ENCODE measurements at regions not wholly inside any gene's neighbourhood (a gene's known extent, or its start where the extent isn't known, plus 50 kb on each side); places are given as distances from the start of the nearest gene placed in this dataset.

- Histone ChIP-seq H3K27ac (ENCODE audit: extremely low read depth, low read depth, low read length) (no peak overlapping the region), H3K4me1 (replicated peaks in 1 of 2; ENCODE audit: control insufficient read depth in 2 of 2, insufficient read depth in 2 of 2, low read length in 2 of 2) (no peaks in the 10 kb centered on the region), H3K27me3 (ENCODE audit: control insufficient read depth in 2 of 2, insufficient read depth in 2 of 2, low read length in 2 of 2) (no peaks in the 10 kb centered on the region), H3K36me3 (ENCODE audit: control insufficient read depth, insufficient read depth, low read length) (no peaks in the 10 kb centered on the region), H3K9ac (ENCODE audit: insufficient read depth in 1 of 2, low read depth in 2 of 2, low read length in 2 of 2) (no peak overlapping the region), H3K9me3 (replicated peaks; ENCODE audit: control insufficient read depth, insufficient read depth, low read depth, low read length) (no peaks in the 10 kb centered on the region), H3K79me2 (ENCODE audit: control insufficient read depth, insufficient read depth, low read length) (no peaks in the 10 kb centered on the region), H2AFZ (ENCODE audit: low read depth, low read length) (no peak overlapping the region), H3K9me1 (ENCODE audit: control insufficient read depth, insufficient read depth, low read length) (no peaks in the 10 kb centered on the region), H3K4me3 (no peak overlapping the region), H4K20me1 (replicated peaks; ENCODE audit: control insufficient read depth, insufficient read depth, low read length) (no peaks in the 10 kb centered on the region), H3K4me2 (ENCODE audit: insufficient read depth, low read length) (no peak overlapping the region)
- TF ChIP-seq TAF7 (tag; IDR thresholded peaks at IDR 0.05) (no peak), SUPT5H (IDR thresholded peaks at IDR 0.05) (no peak), CBX8 (IDR thresholded peaks at IDR 0.05; ENCODE audit: borderline replicate concordance, extremely low read depth, low read depth, low read length, poor library complexity, severe bottlenecking) (no peak)
- TF ChIP-seq, protein P1, sequence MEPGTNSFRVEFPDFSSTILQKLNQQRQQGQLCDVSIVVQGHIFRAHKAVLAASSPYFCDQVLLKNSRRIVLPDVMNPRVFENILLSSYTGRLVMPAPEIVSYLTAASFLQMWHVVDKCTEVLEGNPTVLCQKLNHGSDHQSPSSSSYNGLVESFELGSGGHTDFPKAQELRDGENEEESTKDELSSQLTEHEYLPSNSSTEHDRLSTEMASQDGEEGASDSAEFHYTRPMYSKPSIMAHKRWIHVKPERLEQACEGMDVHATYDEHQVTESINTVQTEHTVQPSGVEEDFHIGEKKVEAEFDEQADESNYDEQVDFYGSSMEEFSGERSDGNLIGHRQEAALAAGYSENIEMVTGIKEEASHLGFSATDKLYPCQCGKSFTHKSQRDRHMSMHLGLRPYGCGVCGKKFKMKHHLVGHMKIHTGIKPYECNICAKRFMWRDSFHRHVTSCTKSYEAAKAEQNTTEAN (CRISPR knock-in tag; IDR thresholded peaks at IDR 0.05), result no peak
- CTCF ChIA-PET (ENCODE audit: low intra/inter-chr PET ratio), result no interaction called here
- intact Hi-C loops (cut with micrococcal nuclease), result no loop called here
- POLR2A ChIA-PET, result no interaction called here
- no peak for DNase-seq (ENCODE audit: extremely low read depth in 1 of 4, low spot score in 3 of 4)
- BruUV-seq (replicated peaks), result no TSS peak
- WGBS (ENCODE audit: insufficient coverage, low coverage, missing lambda C conversion rate), result 1% methylated on average over 6 of the region's 6 CpGs
- no peak for FAIRE-seq
- in situ Hi-C loops (cut with MboI), result no loop called here
- ATAC-seq, result no peak
These were observed 179.0 kb downstream of the ADGRA3 start for GRCh38 chr4:22336822-22337221.

- DNase-seq (ENCODE audit: extremely low read depth in 1 of 4, low spot score in 3 of 4) (no peak), ATAC-seq (no peak), FAIRE-seq (no peak)
- no peak overlapping the region for H3K4me2 ChIP-seq (ENCODE audit: insufficient read depth, low read length)
- no peak overlapping the region for H2AFZ ChIP-seq (ENCODE audit: low read depth, low read length)
- BruUV-seq (replicated peaks), result no TSS peak
- intact Hi-C loops (cut with micrococcal nuclease) (no loop called here), in situ Hi-C loops (cut with MboI) (no loop called here)
- no peaks in the 10 kb centered on the region for H3K79me2 ChIP-seq (ENCODE audit: control insufficient read depth, insufficient read depth, low read length)
- no peaks in the 10 kb centered on the region for H3K4me1 ChIP-seq (replicated peaks in 1 of 2; ENCODE audit: control insufficient read depth in 2 of 2, insufficient read depth in 2 of 2, low read length in 2 of 2)
- H3K27me3 ChIP-seq (ENCODE audit: control insufficient read depth in 2 of 2, insufficient read depth in 2 of 2, low read length in 2 of 2), result no peaks in the 10 kb centered on the region
- H3K36me3 ChIP-seq (ENCODE audit: control insufficient read depth, insufficient read depth, low read length), result no peaks in the 10 kb centered on the region
- no peak overlapping the region for H3K9ac ChIP-seq (ENCODE audit: insufficient read depth in 1 of 2, low read depth in 2 of 2, low read length in 2 of 2)
- no peaks in the 10 kb centered on the region for H3K9me1 ChIP-seq (ENCODE audit: control insufficient read depth, insufficient read depth, low read length)
- no peaks in the 10 kb centered on the region for H4K20me1 ChIP-seq (replicated peaks; ENCODE audit: control insufficient read depth, insufficient read depth, low read length)
- CTCF ChIA-PET (ENCODE audit: low intra/inter-chr PET ratio), result no interaction called here
- no peaks in the 10 kb centered on the region; the same call in 1 of the 2 replicates for H3K9me3 ChIP-seq (replicated peaks; ENCODE audit: control insufficient read depth, insufficient read depth, low read depth, low read length)
- no peak overlapping the region for H3K27ac ChIP-seq (ENCODE audit: extremely low read depth, low read depth, low read length)
- 0% methylated on average over 2 of the region's 2 CpGs for WGBS (ENCODE audit: insufficient coverage, low coverage, missing lambda C conversion rate)
- POLR2A ChIA-PET, result no interaction called here
- no peak overlapping the region for H3K4me3 ChIP-seq
- TF ChIP-seq SFPQ (IDR thresholded peaks at IDR 0.05; ENCODE audit: low read depth, low read length) (no peak), CXXC5 (CRISPR knock-in tag; IDR thresholded peaks at IDR 0.05) (no peak), ZBTB17 (CRISPR knock-in tag; IDR thresholded peaks at IDR 0.05) (no peak), TGIF2 (CRISPR knock-in tag; IDR thresholded peaks at IDR 0.05) (no peak), ARNT (IDR thresholded peaks at IDR 0.05) (no peak), ZNF707 (CRISPR knock-in tag; conservative IDR thresholded peaks at IDR 0.05) (no peak), MBD2 (IDR thresholded peaks at IDR 0.05; ENCODE audit: borderline replicate concordance, low read depth) (no peak), DIDO1 (tag; IDR thresholded peaks at IDR 0.05; ENCODE audit: low read depth) (no peak), RCOR1 (IDR thresholded peaks at IDR 0.05; ENCODE audit: borderline replicate concordance in 1 of 2, low read depth in 2 of 2, low read length in 2 of 2) (no peak), TEAD2 (tag; IDR thresholded peaks at IDR 0.05) (no peak), MAZ (CRISPR knock-in tag; conservative IDR thresholded peaks at IDR 0.05 in 1 of 2, IDR thresholded peaks at IDR 0.05 in 1 of 2) (no peak)
These were observed 181.7 kb downstream of the ADGRA3 start for GRCh38 chr4:22334155-22334554.

Measured in K562 (cell line).